ENCODE measurements at regions not wholly inside any gene's neighbourhood (a gene's known extent, or its start where the extent isn't known, plus 50 kb on each side); places are given as distances from the start of the nearest gene placed in this dataset.

DNA sequence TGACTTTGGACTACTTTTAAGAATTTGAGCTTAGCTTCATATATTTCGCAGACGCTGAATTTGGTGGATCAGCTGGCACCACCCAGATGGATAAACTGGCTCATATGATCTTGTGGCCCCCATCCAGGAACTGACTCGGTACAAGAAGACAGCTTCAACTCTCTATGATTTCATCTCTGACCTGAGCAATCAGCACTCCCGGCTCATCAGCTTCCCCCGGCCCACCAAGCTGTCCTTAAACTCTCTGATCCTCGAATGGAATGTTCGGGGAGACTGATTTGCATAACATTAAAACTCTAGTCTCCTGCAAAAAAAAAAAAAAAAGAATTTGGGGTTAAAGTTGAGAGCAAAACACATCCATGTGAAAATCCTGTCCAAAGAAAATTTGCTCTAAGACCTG lies 71.4 kb upstream of the IRS2 start (continued):
- TF ChIP-seq, protein P1, sequence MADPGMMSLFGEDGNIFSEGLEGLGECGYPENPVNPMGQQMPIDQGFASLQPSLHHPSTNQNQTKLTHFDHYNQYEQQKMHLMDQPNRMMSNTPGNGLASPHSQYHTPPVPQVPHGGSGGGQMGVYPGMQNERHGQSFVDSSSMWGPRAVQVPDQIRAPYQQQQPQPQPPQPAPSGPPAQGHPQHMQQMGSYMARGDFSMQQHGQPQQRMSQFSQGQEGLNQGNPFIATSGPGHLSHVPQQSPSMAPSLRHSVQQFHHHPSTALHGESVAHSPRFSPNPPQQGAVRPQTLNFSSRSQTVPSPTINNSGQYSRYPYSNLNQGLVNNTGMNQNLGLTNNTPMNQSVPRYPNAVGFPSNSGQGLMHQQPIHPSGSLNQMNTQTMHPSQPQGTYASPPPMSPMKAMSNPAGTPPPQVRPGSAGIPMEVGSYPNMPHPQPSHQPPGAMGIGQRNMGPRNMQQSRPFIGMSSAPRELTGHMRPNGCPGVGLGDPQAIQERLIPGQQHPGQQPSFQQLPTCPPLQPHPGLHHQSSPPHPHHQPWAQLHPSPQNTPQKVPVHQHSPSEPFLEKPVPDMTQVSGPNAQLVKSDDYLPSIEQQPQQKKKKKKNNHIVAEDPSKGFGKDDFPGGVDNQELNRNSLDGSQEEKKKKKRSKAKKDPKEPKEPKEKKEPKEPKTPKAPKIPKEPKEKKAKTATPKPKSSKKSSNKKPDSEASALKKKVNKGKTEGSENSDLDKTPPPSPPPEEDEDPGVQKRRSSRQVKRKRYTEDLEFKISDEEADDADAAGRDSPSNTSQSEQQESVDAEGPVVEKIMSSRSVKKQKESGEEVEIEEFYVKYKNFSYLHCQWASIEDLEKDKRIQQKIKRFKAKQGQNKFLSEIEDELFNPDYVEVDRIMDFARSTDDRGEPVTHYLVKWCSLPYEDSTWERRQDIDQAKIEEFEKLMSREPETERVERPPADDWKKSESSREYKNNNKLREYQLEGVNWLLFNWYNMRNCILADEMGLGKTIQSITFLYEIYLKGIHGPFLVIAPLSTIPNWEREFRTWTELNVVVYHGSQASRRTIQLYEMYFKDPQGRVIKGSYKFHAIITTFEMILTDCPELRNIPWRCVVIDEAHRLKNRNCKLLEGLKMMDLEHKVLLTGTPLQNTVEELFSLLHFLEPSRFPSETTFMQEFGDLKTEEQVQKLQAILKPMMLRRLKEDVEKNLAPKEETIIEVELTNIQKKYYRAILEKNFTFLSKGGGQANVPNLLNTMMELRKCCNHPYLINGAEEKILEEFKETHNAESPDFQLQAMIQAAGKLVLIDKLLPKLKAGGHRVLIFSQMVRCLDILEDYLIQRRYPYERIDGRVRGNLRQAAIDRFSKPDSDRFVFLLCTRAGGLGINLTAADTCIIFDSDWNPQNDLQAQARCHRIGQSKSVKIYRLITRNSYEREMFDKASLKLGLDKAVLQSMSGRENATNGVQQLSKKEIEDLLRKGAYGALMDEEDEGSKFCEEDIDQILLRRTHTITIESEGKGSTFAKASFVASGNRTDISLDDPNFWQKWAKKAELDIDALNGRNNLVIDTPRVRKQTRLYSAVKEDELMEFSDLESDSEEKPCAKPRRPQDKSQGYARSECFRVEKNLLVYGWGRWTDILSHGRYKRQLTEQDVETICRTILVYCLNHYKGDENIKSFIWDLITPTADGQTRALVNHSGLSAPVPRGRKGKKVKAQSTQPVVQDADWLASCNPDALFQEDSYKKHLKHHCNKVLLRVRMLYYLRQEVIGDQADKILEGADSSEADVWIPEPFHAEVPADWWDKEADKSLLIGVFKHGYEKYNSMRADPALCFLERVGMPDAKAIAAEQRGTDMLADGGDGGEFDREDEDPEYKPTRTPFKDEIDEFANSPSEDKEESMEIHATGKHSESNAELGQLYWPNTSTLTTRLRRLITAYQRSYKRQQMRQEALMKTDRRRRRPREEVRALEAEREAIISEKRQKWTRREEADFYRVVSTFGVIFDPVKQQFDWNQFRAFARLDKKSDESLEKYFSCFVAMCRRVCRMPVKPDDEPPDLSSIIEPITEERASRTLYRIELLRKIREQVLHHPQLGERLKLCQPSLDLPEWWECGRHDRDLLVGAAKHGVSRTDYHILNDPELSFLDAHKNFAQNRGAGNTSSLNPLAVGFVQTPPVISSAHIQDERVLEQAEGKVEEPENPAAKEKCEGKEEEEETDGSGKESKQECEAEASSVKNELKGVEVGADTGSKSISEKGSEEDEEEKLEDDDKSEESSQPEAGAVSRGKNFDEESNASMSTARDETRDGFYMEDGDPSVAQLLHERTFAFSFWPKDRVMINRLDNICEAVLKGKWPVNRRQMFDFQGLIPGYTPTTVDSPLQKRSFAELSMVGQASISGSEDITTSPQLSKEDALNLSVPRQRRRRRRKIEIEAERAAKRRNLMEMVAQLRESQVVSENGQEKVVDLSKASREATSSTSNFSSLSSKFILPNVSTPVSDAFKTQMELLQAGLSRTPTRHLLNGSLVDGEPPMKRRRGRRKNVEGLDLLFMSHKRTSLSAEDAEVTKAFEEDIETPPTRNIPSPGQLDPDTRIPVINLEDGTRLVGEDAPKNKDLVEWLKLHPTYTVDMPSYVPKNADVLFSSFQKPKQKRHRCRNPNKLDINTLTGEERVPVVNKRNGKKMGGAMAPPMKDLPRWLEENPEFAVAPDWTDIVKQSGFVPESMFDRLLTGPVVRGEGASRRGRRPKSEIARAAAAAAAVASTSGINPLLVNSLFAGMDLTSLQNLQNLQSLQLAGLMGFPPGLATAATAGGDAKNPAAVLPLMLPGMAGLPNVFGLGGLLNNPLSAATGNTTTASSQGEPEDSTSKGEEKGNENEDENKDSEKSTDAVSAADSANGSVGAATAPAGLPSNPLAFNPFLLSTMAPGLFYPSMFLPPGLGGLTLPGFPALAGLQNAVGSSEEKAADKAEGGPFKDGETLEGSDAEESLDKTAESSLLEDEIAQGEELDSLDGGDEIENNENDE (IDR thresholded peaks at IDR 0.05; ENCODE audit: insufficient replicate concordance, low read length): no peak

Measured in H1 (cell line).